ENCODE measurements at regions not wholly inside any gene's neighbourhood (a gene's known extent, or its start where the extent isn't known, plus 50 kb on each side); places are given as distances from the start of the nearest gene placed in this dataset.

DNA sequence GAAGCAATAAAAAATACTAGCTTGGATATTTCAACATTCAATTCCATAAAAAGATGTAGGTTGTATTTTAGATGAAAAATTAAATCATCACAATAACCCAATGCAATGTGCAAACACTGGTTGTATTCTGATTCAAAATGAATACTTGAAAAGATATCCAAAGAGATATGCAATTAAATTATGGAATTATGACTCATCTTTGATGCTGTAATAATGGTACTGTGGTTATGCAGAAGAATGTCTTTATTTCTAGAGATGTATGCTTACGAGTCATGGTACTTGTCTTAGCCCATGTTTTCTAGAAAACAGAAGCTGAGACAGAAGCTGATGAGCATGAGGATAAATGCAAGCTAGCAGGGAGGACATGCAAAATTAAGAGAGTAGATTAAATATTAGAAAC lies 1941.4 kb upstream of the NUDT12 start:
- dilution Hi-C loops (cut with HindIII; ENCODE audit: low sequenced_read_pairs, unreplicated experiment) (no loop called here), intact Hi-C loops (cut with micrococcal nuclease) (no loop called here), in situ Hi-C loops (cut with MboI; ENCODE audit: low sequenced_read_pairs) (no loop called here)
- Histone ChIP-seq H3K4ac (ENCODE audit: low read depth, low read length) (no peak overlapping the region), H3K4me2 (ENCODE audit: low read depth, low read length) (no peak overlapping the region), H2BK120ac (ENCODE audit: low read depth, low read length) (no peak overlapping the region), H3K18ac (ENCODE audit: low read depth, low read length) (no peak overlapping the region), H3K27me3 (ENCODE audit: control insufficient read depth, insufficient read depth, low read length) (no peaks in the 10 kb centered on the region), H2BK15ac (ENCODE audit: low read depth, low read length) (no peak overlapping the region), H3K9ac (ENCODE audit: low read depth, low read length) (no peak overlapping the region), H3K36me3 (ENCODE audit: control insufficient read depth, insufficient read depth, low read length) (no peaks in the 10 kb centered on the region), H2AK9ac (replicated peaks; ENCODE audit: low read depth, low read length, poor library complexity) (no peak overlapping the region), H4K20me1 (ENCODE audit: insufficient read depth, low read length) (no peaks in the 10 kb centered on the region), H2AFZ (replicated peaks; ENCODE audit: low read length, poor library complexity) (no peak overlapping the region), H2BK5ac (ENCODE audit: low read depth, low read length, poor library complexity, severe bottlenecking) (no peak overlapping the region), H3K56ac (ENCODE audit: extremely low read depth, insufficient read depth, low read length) (no peak overlapping the region), H3K27ac (ENCODE audit: insufficient read depth, low read length) (no peak overlapping the region), H3K14ac (replicated peaks; ENCODE audit: low read depth, low read length) (no peak overlapping the region), H4K5ac (ENCODE audit: low read depth, low read length) (no peak overlapping the region), H3K79me1 (ENCODE audit: low read depth in 1 of 2, low read length in 2 of 2) (no peaks in the 10 kb centered on the region), H4K91ac (ENCODE audit: insufficient read depth, low read depth, low read length) (no peak overlapping the region), H2AK5ac (ENCODE audit: low read depth, low read length) (no peak overlapping the region), H3K9me1 (ENCODE audit: insufficient read depth, low read length) (no peaks in the 10 kb centered on the region), H3K4me3 (ENCODE audit: insufficient read depth, low read depth, low read length) (no peak overlapping the region), H3K9me3 (ENCODE audit: control insufficient read depth, insufficient read depth, low read length) (peaks cover 2% of the 10 kb centered on the region; the same call in 1 of the 2 replicates), H3K4me1 (ENCODE audit: control insufficient read depth, insufficient read depth, low read length) (no peaks in the 10 kb centered on the region), H2BK20ac (ENCODE audit: low read depth, low read length) (no peak overlapping the region), H3K23ac (ENCODE audit: low read depth, low read length) (no peak overlapping the region), H4K8ac (ENCODE audit: low read depth in 2 of 2, low read length in 2 of 2) (no peak overlapping the region)
- DNase-seq (peak; percentile 13), ATAC-seq (ENCODE audit: low read depth) (no peak)
- TF ChIP-seq, protein P1, sequence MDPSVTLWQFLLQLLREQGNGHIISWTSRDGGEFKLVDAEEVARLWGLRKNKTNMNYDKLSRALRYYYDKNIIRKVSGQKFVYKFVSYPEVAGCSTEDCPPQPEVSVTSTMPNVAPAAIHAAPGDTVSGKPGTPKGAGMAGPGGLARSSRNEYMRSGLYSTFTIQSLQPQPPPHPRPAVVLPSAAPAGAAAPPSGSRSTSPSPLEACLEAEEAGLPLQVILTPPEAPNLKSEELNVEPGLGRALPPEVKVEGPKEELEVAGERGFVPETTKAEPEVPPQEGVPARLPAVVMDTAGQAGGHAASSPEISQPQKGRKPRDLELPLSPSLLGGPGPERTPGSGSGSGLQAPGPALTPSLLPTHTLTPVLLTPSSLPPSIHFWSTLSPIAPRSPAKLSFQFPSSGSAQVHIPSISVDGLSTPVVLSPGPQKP (IDR thresholded peaks at IDR 0.05; ENCODE audit: borderline replicate concordance, low read depth, low read length), result no peak
- TF ChIP-seq SMC3 (IDR thresholded peaks at IDR 0.05; ENCODE audit: low read depth, low read length), result no peak
- TF ChIP-seq, protein P2, sequence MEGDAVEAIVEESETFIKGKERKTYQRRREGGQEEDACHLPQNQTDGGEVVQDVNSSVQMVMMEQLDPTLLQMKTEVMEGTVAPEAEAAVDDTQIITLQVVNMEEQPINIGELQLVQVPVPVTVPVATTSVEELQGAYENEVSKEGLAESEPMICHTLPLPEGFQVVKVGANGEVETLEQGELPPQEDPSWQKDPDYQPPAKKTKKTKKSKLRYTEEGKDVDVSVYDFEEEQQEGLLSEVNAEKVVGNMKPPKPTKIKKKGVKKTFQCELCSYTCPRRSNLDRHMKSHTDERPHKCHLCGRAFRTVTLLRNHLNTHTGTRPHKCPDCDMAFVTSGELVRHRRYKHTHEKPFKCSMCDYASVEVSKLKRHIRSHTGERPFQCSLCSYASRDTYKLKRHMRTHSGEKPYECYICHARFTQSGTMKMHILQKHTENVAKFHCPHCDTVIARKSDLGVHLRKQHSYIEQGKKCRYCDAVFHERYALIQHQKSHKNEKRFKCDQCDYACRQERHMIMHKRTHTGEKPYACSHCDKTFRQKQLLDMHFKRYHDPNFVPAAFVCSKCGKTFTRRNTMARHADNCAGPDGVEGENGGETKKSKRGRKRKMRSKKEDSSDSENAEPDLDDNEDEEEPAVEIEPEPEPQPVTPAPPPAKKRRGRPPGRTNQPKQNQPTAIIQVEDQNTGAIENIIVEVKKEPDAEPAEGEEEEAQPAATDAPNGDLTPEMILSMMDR (conservative IDR thresholded peaks at IDR 0.05; ENCODE audit: low read depth, low read length), result no peak
- TF ChIP-seq MAZ (IDR thresholded peaks at IDR 0.05; ENCODE audit: borderline replicate concordance, low read depth, low read length), result no peak
- TF ChIP-seq POLR2A (IDR thresholded peaks at IDR 0.05; ENCODE audit: low read depth, low read length), result no peak
- no peak for TF ChIP-seq FOS (IDR thresholded peaks at IDR 0.05; ENCODE audit: low read depth, low read length)
- no peak for TF ChIP-seq CHD1 (IDR thresholded peaks at IDR 0.05; ENCODE audit: low read depth, low read length)
- TF ChIP-seq RFX5 (IDR thresholded peaks at IDR 0.05; ENCODE audit: low read depth, low read length), result no peak
- no peak for TF ChIP-seq RCOR1 (IDR thresholded peaks at IDR 0.05; ENCODE audit: insufficient replicate concordance, low read length)
- TF ChIP-seq CEBPB (IDR thresholded peaks at IDR 0.05; ENCODE audit: low read depth, low read length), result no peak
- TF ChIP-seq, protein P3, sequence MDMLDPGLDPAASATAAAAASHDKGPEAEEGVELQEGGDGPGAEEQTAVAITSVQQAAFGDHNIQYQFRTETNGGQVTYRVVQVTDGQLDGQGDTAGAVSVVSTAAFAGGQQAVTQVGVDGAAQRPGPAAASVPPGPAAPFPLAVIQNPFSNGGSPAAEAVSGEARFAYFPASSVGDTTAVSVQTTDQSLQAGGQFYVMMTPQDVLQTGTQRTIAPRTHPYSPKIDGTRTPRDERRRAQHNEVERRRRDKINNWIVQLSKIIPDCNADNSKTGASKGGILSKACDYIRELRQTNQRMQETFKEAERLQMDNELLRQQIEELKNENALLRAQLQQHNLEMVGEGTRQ (IDR thresholded peaks at IDR 0.05; ENCODE audit: low read depth, low read length), result no peak
- TF ChIP-seq MAFK (IDR thresholded peaks at IDR 0.05; ENCODE audit: low read depth, low read length), result no peak
- no peak for TF ChIP-seq BHLHE40 (IDR thresholded peaks at IDR 0.05; ENCODE audit: low read depth, low read length)
- no peak for TF ChIP-seq NFE2L2 (IDR thresholded peaks at IDR 0.05; ENCODE audit: low read depth, low read length)
- no peak for TF ChIP-seq RAD21 (IDR thresholded peaks at IDR 0.05; ENCODE audit: low read length)
- no peak for TF ChIP-seq MXI1 (IDR thresholded peaks at IDR 0.05; ENCODE audit: borderline replicate concordance, low read depth, low read length)
- ChIA-PET POLR2A (ENCODE audit: unreplicated experiment) (no interaction called here), CTCF (no interaction called here)
- 80% methylated on average over 1 of the region's 1 CpG; no CpG with 5 or more reads in 1 of the 2 experiments for WGBS, 2 experiments (ENCODE audit: extremely low coverage in 2 of 2, insufficient read length in 1 of 2)
- no TSS peak for BruUV-seq (replicated peaks)

Measured in IMR-90 (cell line).